ENCODE measurements at regions not wholly inside any gene's neighbourhood (a gene's known extent, or its start where the extent isn't known, plus 50 kb on each side); places are given as distances from the start of the nearest gene placed in this dataset.

DNA sequence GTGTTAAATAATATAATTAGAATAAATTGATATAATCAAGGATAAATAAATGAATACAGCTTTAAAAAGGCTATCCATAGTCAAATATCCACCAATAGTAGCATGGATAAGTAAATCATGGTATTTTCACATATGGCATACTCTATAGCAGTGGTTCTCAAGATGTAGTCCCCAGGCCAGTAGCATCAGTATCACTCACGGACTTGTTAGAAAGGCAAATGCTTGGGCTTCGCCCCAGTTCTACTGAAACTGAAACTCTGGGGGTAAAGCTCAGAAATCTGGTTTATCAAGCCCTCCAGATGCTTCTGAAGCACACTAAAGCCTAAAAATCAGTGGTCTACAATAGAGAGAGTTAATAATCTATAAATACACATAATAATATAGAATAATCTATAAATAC is 261.6 kb upstream of the TTC14 start:
- Histone ChIP-seq H3K9me2 (ENCODE audit: insufficient read depth, low read length) (no peaks in the 10 kb centered on the region), H3K9ac (ENCODE audit: low read length) (no peak overlapping the region), H3K4me3 (ENCODE audit: low read length) (no peak overlapping the region), H3K9me3 (ENCODE audit: low read length) (no peaks in the 10 kb centered on the region), H3K79me2 (replicated peaks; ENCODE audit: insufficient read depth, low read length) (no peaks in the 10 kb centered on the region), H2AFZ (ENCODE audit: low read depth, low read length) (no peak overlapping the region), H3K4me2 (ENCODE audit: low read length) (no peak overlapping the region), H3K27ac (ENCODE audit: low read length) (no peak overlapping the region), H4K20me1 (ENCODE audit: insufficient read depth) (no peaks in the 10 kb centered on the region), H3K36me3 (ENCODE audit: insufficient read depth, low read length) (no peaks in the 10 kb centered on the region), H3F3A (ENCODE audit: insufficient read depth, low read length, poor library complexity, severe bottlenecking) (no peaks in the 10 kb centered on the region), H3K27me3 (ENCODE audit: insufficient read depth, low read depth, low read length) (no peaks in the 10 kb centered on the region)
- TF ChIP-seq RAD21 (conservative IDR thresholded peaks at IDR 0.05) (no peak), EP300 (conservative IDR thresholded peaks at IDR 0.05; ENCODE audit: poor library complexity, severe bottlenecking) (no peak), TAF1 (IDR thresholded peaks at IDR 0.05; ENCODE audit: low read depth) (no peak), MXI1 (conservative IDR thresholded peaks at IDR 0.05; ENCODE audit: poor library complexity, severe bottlenecking) (no peak), EZH2 (IDR thresholded peaks at IDR 0.05; ENCODE audit: borderline replicate concordance, insufficient read depth, low read length, poor library complexity, severe bottlenecking) (no peak), SMC3 (conservative IDR thresholded peaks at IDR 0.05; ENCODE audit: poor library complexity) (no peak), POLR2AphosphoS5 (IDR thresholded peaks at IDR 0.05) (no peak)
- TF ChIP-seq, protein P1, sequence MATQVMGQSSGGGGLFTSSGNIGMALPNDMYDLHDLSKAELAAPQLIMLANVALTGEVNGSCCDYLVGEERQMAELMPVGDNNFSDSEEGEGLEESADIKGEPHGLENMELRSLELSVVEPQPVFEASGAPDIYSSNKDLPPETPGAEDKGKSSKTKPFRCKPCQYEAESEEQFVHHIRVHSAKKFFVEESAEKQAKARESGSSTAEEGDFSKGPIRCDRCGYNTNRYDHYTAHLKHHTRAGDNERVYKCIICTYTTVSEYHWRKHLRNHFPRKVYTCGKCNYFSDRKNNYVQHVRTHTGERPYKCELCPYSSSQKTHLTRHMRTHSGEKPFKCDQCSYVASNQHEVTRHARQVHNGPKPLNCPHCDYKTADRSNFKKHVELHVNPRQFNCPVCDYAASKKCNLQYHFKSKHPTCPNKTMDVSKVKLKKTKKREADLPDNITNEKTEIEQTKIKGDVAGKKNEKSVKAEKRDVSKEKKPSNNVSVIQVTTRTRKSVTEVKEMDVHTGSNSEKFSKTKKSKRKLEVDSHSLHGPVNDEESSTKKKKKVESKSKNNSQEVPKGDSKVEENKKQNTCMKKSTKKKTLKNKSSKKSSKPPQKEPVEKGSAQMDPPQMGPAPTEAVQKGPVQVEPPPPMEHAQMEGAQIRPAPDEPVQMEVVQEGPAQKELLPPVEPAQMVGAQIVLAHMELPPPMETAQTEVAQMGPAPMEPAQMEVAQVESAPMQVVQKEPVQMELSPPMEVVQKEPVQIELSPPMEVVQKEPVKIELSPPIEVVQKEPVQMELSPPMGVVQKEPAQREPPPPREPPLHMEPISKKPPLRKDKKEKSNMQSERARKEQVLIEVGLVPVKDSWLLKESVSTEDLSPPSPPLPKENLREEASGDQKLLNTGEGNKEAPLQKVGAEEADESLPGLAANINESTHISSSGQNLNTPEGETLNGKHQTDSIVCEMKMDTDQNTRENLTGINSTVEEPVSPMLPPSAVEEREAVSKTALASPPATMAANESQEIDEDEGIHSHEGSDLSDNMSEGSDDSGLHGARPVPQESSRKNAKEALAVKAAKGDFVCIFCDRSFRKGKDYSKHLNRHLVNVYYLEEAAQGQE (IDR thresholded peaks at IDR 0.05; ENCODE audit: borderline replicate concordance), result no peak
- TF ChIP-seq, protein P2, sequence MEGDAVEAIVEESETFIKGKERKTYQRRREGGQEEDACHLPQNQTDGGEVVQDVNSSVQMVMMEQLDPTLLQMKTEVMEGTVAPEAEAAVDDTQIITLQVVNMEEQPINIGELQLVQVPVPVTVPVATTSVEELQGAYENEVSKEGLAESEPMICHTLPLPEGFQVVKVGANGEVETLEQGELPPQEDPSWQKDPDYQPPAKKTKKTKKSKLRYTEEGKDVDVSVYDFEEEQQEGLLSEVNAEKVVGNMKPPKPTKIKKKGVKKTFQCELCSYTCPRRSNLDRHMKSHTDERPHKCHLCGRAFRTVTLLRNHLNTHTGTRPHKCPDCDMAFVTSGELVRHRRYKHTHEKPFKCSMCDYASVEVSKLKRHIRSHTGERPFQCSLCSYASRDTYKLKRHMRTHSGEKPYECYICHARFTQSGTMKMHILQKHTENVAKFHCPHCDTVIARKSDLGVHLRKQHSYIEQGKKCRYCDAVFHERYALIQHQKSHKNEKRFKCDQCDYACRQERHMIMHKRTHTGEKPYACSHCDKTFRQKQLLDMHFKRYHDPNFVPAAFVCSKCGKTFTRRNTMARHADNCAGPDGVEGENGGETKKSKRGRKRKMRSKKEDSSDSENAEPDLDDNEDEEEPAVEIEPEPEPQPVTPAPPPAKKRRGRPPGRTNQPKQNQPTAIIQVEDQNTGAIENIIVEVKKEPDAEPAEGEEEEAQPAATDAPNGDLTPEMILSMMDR (IDR thresholded peaks at IDR 0.05; ENCODE audit: poor library complexity, severe bottlenecking), result no peak

DNA sequence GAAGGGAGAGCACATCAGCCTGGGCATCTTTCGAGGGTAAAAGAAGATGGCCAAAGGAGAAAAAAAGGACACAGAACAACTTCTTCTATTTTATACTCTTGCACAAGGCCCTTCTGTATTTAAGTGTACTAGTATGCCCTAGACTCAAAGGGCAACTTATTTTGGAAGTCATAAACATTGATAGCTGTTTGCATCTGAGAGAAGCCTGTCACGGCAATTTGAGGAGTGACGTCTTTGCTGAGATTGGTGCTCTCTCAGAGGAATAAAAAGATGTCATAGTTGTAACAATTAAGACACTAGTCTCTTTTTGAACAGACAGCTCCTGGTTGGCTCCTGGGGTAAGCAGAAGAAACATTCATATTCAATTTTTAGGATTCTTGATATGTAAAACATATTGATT is 260.4 kb upstream of the TTC14 start:
- TF ChIP-seq, protein P1 (IDR thresholded peaks at IDR 0.05; ENCODE audit: borderline replicate concordance), result no peak
- TF ChIP-seq, protein P2 (IDR thresholded peaks at IDR 0.05; ENCODE audit: poor library complexity, severe bottlenecking), result no peak
- TF ChIP-seq EP300 (conservative IDR thresholded peaks at IDR 0.05; ENCODE audit: poor library complexity, severe bottlenecking) (no peak), TAF1 (IDR thresholded peaks at IDR 0.05; ENCODE audit: low read depth) (no peak), SMC3 (conservative IDR thresholded peaks at IDR 0.05; ENCODE audit: poor library complexity) (no peak), RAD21 (conservative IDR thresholded peaks at IDR 0.05) (no peak), EZH2 (IDR thresholded peaks at IDR 0.05; ENCODE audit: borderline replicate concordance, insufficient read depth, low read length, poor library complexity, severe bottlenecking) (no peak), MXI1 (conservative IDR thresholded peaks at IDR 0.05; ENCODE audit: poor library complexity, severe bottlenecking) (no peak), POLR2AphosphoS5 (IDR thresholded peaks at IDR 0.05) (no peak)
- H3K9me3 ChIP-seq (ENCODE audit: low read length), result no peaks in the 10 kb centered on the region
- no peaks in the 10 kb centered on the region for H3F3A ChIP-seq (ENCODE audit: insufficient read depth, low read length, poor library complexity, severe bottlenecking)
- H4K20me1 ChIP-seq (ENCODE audit: insufficient read depth), result no peaks in the 10 kb centered on the region
- H3K9ac ChIP-seq (ENCODE audit: low read length), result no peak overlapping the region
- no peaks in the 10 kb centered on the region for H3K27me3 ChIP-seq (ENCODE audit: insufficient read depth, low read depth, low read length)
- no peak overlapping the region for H2AFZ ChIP-seq (ENCODE audit: low read depth, low read length)
- no peak overlapping the region for H3K4me3 ChIP-seq (ENCODE audit: low read length)
- no peaks in the 10 kb centered on the region for H3K9me2 ChIP-seq (ENCODE audit: insufficient read depth, low read length)
- H3K27ac ChIP-seq (ENCODE audit: low read length), result no peak overlapping the region
- no peak overlapping the region for H3K4me2 ChIP-seq (ENCODE audit: low read length)
- no peaks in the 10 kb centered on the region for H3K36me3 ChIP-seq (ENCODE audit: insufficient read depth, low read length)
- H3K79me2 ChIP-seq (replicated peaks; ENCODE audit: insufficient read depth, low read length), result no peaks in the 10 kb centered on the region
